Activated CD8-positive, alpha-beta T cell treated with anti-CD3 and anti-CD28 coated beads for 36 hours (primary cell): ENCODE measurements at regions not wholly inside any gene's neighbourhood (a gene's known extent, or its start where the extent isn't known, plus 50 kb on each side); places are given as distances from the start of the nearest gene placed in this dataset.

Source experiments
- ATAC-seq: fragments of 200-7000 bp; cut with Tn5 transposase; one replicate; pipeline ENCODE4 v1.10.0; 2021; ENCODE audit warnings: mild to moderate bottlenecking, moderate library complexity
- CTCF ChIA-PET: fragments of 350-600 bp; sonication (Branson Sonifier 250); formaldehyde crosslinking; loops from one replicate; lab custom pipeline; 2021; ENCODE audit warnings: antibody characterized with exemption; lab: Charles Lee
- POLR2A ChIA-PET: fragments of 350-600 bp; sonication (Branson Sonifier 250); formaldehyde crosslinking; loops from one replicate; lab custom pipeline; 2021; ENCODE audit warnings: antibody characterized with exemption; lab: Charles Lee
- DNase-seq: peaks from one replicate; pipeline ENCODE4 v3.0.0-alpha.2; 2020
- H3K27ac Mint-ChIP-seq: one replicate; pipeline ENCODE4 v1.8.0; 2021; ENCODE audit warnings: mild to moderate bottlenecking, mixed read lengths
- H3K27me3 Mint-ChIP-seq: one replicate; pipeline ENCODE4 v1.8.0; 2021; ENCODE audit warnings: mixed read lengths
- H3K36me3 Mint-ChIP-seq: one replicate; pipeline ENCODE4 v1.8.0; 2021; ENCODE audit warnings: low read depth, mixed read lengths
- H3K4me1 Mint-ChIP-seq: one replicate; pipeline ENCODE4 v1.8.0; 2021; ENCODE audit warnings: low read depth, mixed read lengths
- H3K4me3 Mint-ChIP-seq: one replicate; pipeline ENCODE4 v1.8.0; 2021; ENCODE audit warnings: mild to moderate bottlenecking, moderate library complexity, mixed read lengths
- H3K9me3 Mint-ChIP-seq: one replicate; pipeline ENCODE4 v1.8.0; 2021; ENCODE audit warnings: mixed read lengths
- CTCF ChIP-seq: fragments of 200-600 bp; IDR thresholded peaks from one replicate; pipeline ENCODE4 v1.8.0; 2022; ENCODE audit warnings: antibody characterized with exemption, mild to moderate bottlenecking
- intact Hi-C: fragments of 100-400 bp; cut with micrococcal nuclease; formaldehyde crosslinking; loops from one replicate; pipeline ENCODE4 v1.10.0; 2022

GRCh38 chr4:164540987-164541386 is 212.9 kb upstream of the SMIM31 start:
- Mint-ChIP-seq H3K4me1 (no peaks in the 10 kb centered on the region), H3K36me3 (no peaks in the 10 kb centered on the region), H3K27ac (no peak overlapping the region), H3K4me3 (no peak overlapping the region), H3K9me3 (peaks cover 9% of the 10 kb centered on the region), H3K27me3 (no peaks in the 10 kb centered on the region)
- DNase-seq, result no peak
- intact Hi-C loops, result no loop called here
- ATAC-seq, result no peak
- no peak for TF ChIP-seq CTCF
- ChIA-PET CTCF (no interaction called here), POLR2A (no interaction called here)

- Mint-ChIP-seq H3K36me3 (no peaks in the 10 kb centered on the region), H3K27me3 (no peaks in the 10 kb centered on the region), H3K4me3 (no peak overlapping the region), H3K27ac (no peak overlapping the region), H3K9me3 (peaks cover 9% of the 10 kb centered on the region), H3K4me1 (no peaks in the 10 kb centered on the region)
- POLR2A ChIA-PET, result no interaction called here
- ATAC-seq, result no peak
- CTCF ChIA-PET, result no interaction called here
- intact Hi-C loops, result no loop called here
- DNase-seq, result no peak
- no peak for TF ChIP-seq CTCF
Measured at GRCh38 chr4:164542431-164542830, 211.5 kb upstream of the SMIM31 start.

GRCh38 chr4:164550989-164551712 is 202.8 kb upstream of the SMIM31 start:
- intact Hi-C loops, result no loop called here
- POLR2A ChIA-PET, result no interaction called here
- CTCF ChIA-PET, result no interaction called here
- ATAC-seq, result no peak
- H3K4me3 Mint-ChIP-seq, result no peak overlapping the region
- no peak for TF ChIP-seq CTCF
- peaks cover 2% of the 10 kb centered on the region for H3K9me3 Mint-ChIP-seq
- DNase-seq, result no peak
- no peaks in the 10 kb centered on the region for H3K4me1 Mint-ChIP-seq
- no peak overlapping the region for H3K27ac Mint-ChIP-seq
- no peaks in the 10 kb centered on the region for H3K27me3 Mint-ChIP-seq
- H3K36me3 Mint-ChIP-seq, result no peaks in the 10 kb centered on the region

GRCh38 chr4:164551713-164552040 is 202.3 kb upstream of the SMIM31 start:
- no peak for ATAC-seq
- Mint-ChIP-seq H3K27ac (no peak overlapping the region), H3K4me3 (no peak overlapping the region), H3K36me3 (no peaks in the 10 kb centered on the region), H3K9me3 (peaks cover 2% of the 10 kb centered on the region), H3K27me3 (no peaks in the 10 kb centered on the region), H3K4me1 (no peaks in the 10 kb centered on the region)
- intact Hi-C loops, result no loop called here
- POLR2A ChIA-PET, result no interaction called here
- no peak for TF ChIP-seq CTCF
- no peak for DNase-seq
- CTCF ChIA-PET, result no interaction called here

GRCh38 chr4:164571593-164572390 is 182.1 kb upstream of the SMIM31 start:
- no peak overlapping the region for H3K27ac Mint-ChIP-seq
- H3K27me3 Mint-ChIP-seq, result no peaks in the 10 kb centered on the region
- ChIA-PET CTCF (no interaction called here), POLR2A (no interaction called here)
- no peak overlapping the region for H3K4me3 Mint-ChIP-seq
- ATAC-seq, result no peak
- H3K36me3 Mint-ChIP-seq, result no peaks in the 10 kb centered on the region
- intact Hi-C loops, result no loop called here
- no peak for TF ChIP-seq CTCF
- H3K9me3 Mint-ChIP-seq, result no peaks in the 10 kb centered on the region
- DNase-seq, result no peak
- no peaks in the 10 kb centered on the region for H3K4me1 Mint-ChIP-seq
